ENCODE measurements at regions not wholly inside any gene's neighbourhood (a gene's known extent, or its start where the extent isn't known, plus 50 kb on each side); places are given as distances from the start of the nearest gene placed in this dataset.

DNA sequence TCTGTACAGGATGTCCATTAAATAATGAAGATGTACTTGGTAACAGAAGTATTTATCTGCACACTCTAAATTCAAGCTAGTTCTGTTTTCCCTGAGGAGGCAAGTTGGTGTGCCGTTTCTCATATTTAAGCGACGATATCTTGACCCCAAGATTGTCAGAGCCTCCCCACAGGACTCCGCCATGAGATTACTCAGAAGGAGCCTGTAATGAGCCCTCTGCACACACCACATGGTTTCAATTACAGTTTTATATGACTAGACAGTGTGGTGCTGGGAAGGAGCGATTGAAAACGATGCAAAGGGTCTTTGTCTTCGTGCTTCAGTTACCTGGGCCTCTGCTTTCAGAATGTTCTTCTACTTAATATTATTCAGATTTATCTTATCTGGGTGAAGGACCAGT lies 840.4 kb upstream of the WWC1 start:
- no peak for DNase-seq
- Mint-ChIP-seq H3K27ac (no peak overlapping the region), H3K4me1 (no peaks in the 10 kb centered on the region), H3K9me3 (peaks cover 0 to 5% (median 3%) of the 10 kb centered on the region in 8 donors), H3K36me3 (no peaks in the 10 kb centered on the region), H3K27me3 (no peaks in the 10 kb centered on the region), H3K4me3 (no peak overlapping the region)
- Histone ChIP-seq H3K9me3 (ENCODE audit: control insufficient read depth in 1 of 2, low read length in 2 of 2) (no peaks in the 10 kb centered on the region), H3K27ac (ENCODE audit: low read depth, low read length) (no peak overlapping the region), H3K4me1 (ENCODE audit: insufficient read depth, low read length) (no peaks in the 10 kb centered on the region), H3K27me3 (ENCODE audit: insufficient read depth, low read length) (no peaks in the 10 kb centered on the region), H3K4me3 (ENCODE audit: low read length in 2 of 2) (no peak overlapping the region), H3K36me3 (ENCODE audit: insufficient read depth, low read length) (no peaks in the 10 kb centered on the region)
- intact Hi-C loops (cut with micrococcal nuclease), result no loop called here
- POLR2A ChIA-PET (ENCODE audit: partially characterized antibody), result no interaction called here
- CTCF ChIA-PET (ENCODE audit: partially characterized antibody), result no interaction called here

DNA sequence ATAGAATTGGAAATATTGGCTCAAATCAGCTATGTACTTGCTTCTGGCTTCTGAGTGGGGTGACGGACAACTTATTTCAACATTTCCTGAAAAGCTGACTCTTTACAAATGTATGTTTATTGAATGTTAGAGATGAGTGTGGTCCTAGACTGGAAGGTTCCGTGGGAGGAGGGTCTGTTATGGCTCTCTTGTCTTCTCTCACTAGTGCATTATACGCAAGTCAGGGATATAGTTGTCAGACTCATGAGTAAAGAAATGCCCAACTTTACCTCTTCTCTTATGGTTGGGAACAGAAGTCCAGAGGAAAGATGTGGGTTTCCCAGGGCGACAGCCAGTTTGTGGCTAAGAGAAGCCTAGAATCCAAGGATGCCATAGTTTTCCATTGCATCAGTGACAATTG lies 839.3 kb upstream of the WWC1 start:
- no peak overlapping the region for H3K27ac ChIP-seq (ENCODE audit: low read depth, low read length)
- ChIA-PET CTCF (ENCODE audit: partially characterized antibody) (no interaction called here), POLR2A (ENCODE audit: partially characterized antibody) (no interaction called here)
- Mint-ChIP-seq H3K9me3 (peaks cover 0 to 6% (median 3%) of the 10 kb centered on the region in 8 donors), H3K27me3 (no peaks in the 10 kb centered on the region), H3K4me1 (no peaks in the 10 kb centered on the region), H3K27ac (no peak overlapping the region), H3K4me3 (no peak overlapping the region), H3K36me3 (no peaks in the 10 kb centered on the region)
- DNase-seq, result no peak
- H3K4me1 ChIP-seq (ENCODE audit: insufficient read depth, low read length), result no peaks in the 10 kb centered on the region
- no peaks in the 10 kb centered on the region for H3K9me3 ChIP-seq (ENCODE audit: control insufficient read depth in 1 of 2, low read length in 2 of 2)
- H3K4me3 ChIP-seq (ENCODE audit: low read length in 2 of 2), result no peak overlapping the region
- H3K36me3 ChIP-seq (ENCODE audit: insufficient read depth, low read length), result no peaks in the 10 kb centered on the region
- H3K27me3 ChIP-seq (ENCODE audit: insufficient read depth, low read length), result no peaks in the 10 kb centered on the region
- intact Hi-C loops (cut with micrococcal nuclease), result no loop called here

DNA sequence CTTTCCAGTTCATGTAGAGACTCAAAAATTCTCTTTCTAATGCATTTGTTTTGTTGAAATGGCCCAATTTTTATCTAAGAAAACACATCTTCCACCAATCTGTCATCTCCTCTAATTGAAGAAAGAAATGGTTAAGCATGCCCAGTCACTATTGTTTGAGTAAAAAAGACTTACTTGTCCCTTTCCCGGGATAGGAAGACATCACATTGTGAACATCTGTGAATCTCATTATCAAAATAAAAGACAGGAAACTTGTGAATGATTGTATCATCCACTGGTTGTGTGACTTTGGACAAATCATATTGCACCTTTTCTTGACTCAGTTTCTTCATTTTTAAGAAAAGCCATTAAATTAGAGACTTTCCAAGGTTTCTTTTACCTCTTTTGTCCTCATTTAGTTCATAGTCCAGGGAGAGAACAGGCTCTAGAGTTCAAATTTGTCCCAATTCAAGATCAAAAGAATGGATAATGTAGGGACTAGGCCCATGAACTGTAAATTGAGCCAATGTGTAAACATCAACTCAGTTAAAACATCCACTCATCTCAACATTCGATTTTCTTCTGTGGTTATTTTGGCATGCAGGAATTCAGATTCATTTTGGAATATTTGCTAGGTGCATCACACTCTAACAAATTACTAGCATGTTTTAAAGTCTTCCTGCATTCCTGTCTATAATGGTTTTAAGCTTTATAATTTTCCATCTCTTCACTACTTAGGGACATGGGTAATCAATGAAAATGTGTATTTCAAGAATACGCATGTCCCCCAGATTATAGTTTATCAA lies 838.0 kb upstream of the WWC1 start:
- no peaks in the 10 kb centered on the region for H3K36me3 Mint-ChIP-seq
- POLR2A ChIA-PET (ENCODE audit: partially characterized antibody), result no interaction called here

DNA sequence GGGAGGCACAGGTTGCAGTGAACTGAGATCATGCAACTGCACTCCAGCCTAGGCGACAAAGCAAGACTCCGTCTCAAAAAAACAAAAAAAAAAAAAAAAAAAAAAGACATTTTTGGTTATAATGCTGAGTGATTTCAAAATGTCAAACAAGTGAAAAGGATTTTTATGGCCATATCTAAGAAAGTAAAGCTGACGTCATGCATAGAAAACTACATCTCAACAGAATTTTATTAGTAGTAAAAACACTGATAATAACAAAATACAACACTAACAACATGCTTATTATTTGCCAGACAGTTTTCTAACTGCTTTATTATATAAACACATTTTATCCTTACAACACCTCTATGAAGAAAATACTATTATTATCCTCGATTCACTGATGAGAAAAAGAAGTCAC lies 833.0 kb upstream of the WWC1 start:
- no peak overlapping the region for H3K4me3 Mint-ChIP-seq
- ChIA-PET CTCF (ENCODE audit: partially characterized antibody) (no interaction called here), POLR2A (ENCODE audit: partially characterized antibody) (no interaction called here)
- H3K36me3 Mint-ChIP-seq, result no peaks in the 10 kb centered on the region
- H3K4me1 Mint-ChIP-seq, result no peaks in the 10 kb centered on the region
- Histone ChIP-seq H3K4me1 (ENCODE audit: insufficient read depth, low read length) (no peaks in the 10 kb centered on the region), H3K36me3 (ENCODE audit: insufficient read depth, low read length) (no peaks in the 10 kb centered on the region), H3K27me3 (ENCODE audit: insufficient read depth, low read length) (no peaks in the 10 kb centered on the region), H3K27ac (ENCODE audit: low read depth, low read length) (no peak overlapping the region), H3K4me3 (ENCODE audit: low read length in 2 of 2) (no peak overlapping the region), H3K9me3 (ENCODE audit: control insufficient read depth in 1 of 2, low read length in 2 of 2) (no peaks in the 10 kb centered on the region)
- no peak overlapping the region for H3K27ac Mint-ChIP-seq
- H3K27me3 Mint-ChIP-seq, result no peaks in the 10 kb centered on the region
- no peak for DNase-seq
- intact Hi-C loops (cut with micrococcal nuclease), result no loop called here
- peaks cover 0 to 13% (median 4%) of the 10 kb centered on the region in 8 donors for H3K9me3 Mint-ChIP-seq

More for the DNA sequence above, 838.0 kb upstream of the WWC1 start:
- H3K4me3 Mint-ChIP-seq, result no peak overlapping the region
- no peaks in the 10 kb centered on the region for H3K27me3 ChIP-seq (ENCODE audit: insufficient read depth, low read length)
- H3K27ac ChIP-seq (ENCODE audit: low read depth, low read length), result no peak overlapping the region
- no peak for DNase-seq
- no peaks in the 10 kb centered on the region for H3K4me1 ChIP-seq (ENCODE audit: insufficient read depth, low read length)
- CTCF ChIA-PET (ENCODE audit: partially characterized antibody), result no interaction called here
- H3K4me3 ChIP-seq (ENCODE audit: low read length in 2 of 2), result no peak overlapping the region
- H3K27ac Mint-ChIP-seq, result no peak overlapping the region
- intact Hi-C loops (cut with micrococcal nuclease), result no loop called here
- H3K9me3 Mint-ChIP-seq, result peaks cover 0 to 10% (median 3%) of the 10 kb centered on the region in 8 donors
- H3K36me3 ChIP-seq (ENCODE audit: insufficient read depth, low read length), result no peaks in the 10 kb centered on the region
- no peaks in the 10 kb centered on the region for H3K4me1 Mint-ChIP-seq
- H3K27me3 Mint-ChIP-seq, result no peaks in the 10 kb centered on the region
- no peaks in the 10 kb centered on the region for H3K9me3 ChIP-seq (ENCODE audit: control insufficient read depth in 1 of 2, low read length in 2 of 2)

DNA sequence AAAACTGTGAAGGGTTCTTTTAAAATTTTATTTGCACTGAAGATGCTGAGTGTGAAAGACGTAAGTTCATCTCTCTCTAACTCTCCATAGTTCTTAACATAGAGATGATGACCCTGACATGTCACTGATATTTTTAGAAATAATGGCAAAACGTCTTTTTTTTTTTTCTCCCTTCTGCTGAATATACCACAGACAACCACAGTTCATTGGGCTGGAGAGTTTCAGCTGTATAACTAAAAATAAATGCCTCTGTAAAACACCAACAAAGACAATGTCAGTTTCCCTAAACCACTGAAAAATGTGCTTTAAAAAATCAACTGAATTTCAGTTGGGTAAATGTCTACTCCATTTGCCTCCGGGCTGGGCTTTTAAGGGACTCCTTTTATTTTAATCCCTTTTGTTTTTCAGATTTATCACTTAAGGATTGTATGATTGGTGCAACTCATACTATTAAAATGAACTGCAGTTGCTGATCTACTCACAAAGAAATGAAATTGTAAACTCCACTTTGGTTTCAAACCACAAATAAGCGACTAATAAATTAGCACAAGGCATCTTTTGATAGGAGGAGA lies 830.9 kb upstream of the WWC1 start:
- no peaks in the 10 kb centered on the region for H3K4me1 Mint-ChIP-seq
- no peaks in the 10 kb centered on the region for H3K36me3 Mint-ChIP-seq
- no peaks in the 10 kb centered on the region for H3K27me3 Mint-ChIP-seq
- H3K27ac Mint-ChIP-seq, result no peak overlapping the region
- Histone ChIP-seq H3K36me3 (ENCODE audit: insufficient read depth, low read length) (no peaks in the 10 kb centered on the region), H3K9me3 (ENCODE audit: control insufficient read depth in 1 of 2, low read length in 2 of 2) (no peaks in the 10 kb centered on the region), H3K27me3 (ENCODE audit: insufficient read depth, low read length) (no peaks in the 10 kb centered on the region), H3K4me3 (ENCODE audit: low read length in 2 of 2) (no peak overlapping the region), H3K4me1 (ENCODE audit: insufficient read depth, low read length) (no peaks in the 10 kb centered on the region), H3K27ac (ENCODE audit: low read depth, low read length) (no peak overlapping the region)
- DNase-seq, result no peak
- peaks cover 0 to 12% (median 3%) of the 10 kb centered on the region in 8 donors for H3K9me3 Mint-ChIP-seq
- intact Hi-C loops (cut with micrococcal nuclease), result no loop called here
- ChIA-PET CTCF (ENCODE audit: partially characterized antibody) (no interaction called here), POLR2A (ENCODE audit: partially characterized antibody) (no interaction called here)
- H3K4me3 Mint-ChIP-seq, result no peak overlapping the region

DNA sequence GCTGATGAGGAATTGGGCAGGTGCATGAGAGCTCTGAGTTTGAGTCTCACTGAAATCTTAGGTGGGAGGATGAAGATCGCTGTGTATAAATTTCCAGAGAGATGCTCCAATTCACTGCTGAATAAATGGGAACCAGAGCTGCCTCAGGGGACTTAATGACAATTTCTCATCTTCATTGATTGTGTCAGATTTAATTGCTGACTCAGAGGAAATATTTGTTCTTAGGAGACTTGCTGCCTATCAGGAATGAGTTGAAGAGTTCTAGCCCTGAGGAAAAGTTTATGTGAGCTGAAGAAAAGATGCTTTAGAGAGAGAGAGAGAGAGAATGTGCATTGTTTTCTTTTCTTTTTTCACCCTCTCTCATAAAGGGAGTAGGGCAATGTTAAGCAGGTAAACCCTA lies 827.5 kb upstream of the WWC1 start:
- intact Hi-C loops (cut with micrococcal nuclease), result no loop called here
- Mint-ChIP-seq H3K27me3 (no peaks in the 10 kb centered on the region), H3K4me1 (no peaks in the 10 kb centered on the region), H3K9me3 (peaks cover 0 to 9% (median 6%) of the 10 kb centered on the region in 8 donors), H3K27ac (no peak overlapping the region), H3K4me3 (no peak overlapping the region), H3K36me3 (no peaks in the 10 kb centered on the region)
- H3K27me3 ChIP-seq (ENCODE audit: insufficient read depth, low read length), result no peaks in the 10 kb centered on the region
- no peaks in the 10 kb centered on the region for H3K4me1 ChIP-seq (ENCODE audit: insufficient read depth, low read length)
- POLR2A ChIA-PET (ENCODE audit: partially characterized antibody), result no interaction called here
- no peak for DNase-seq
- no peak overlapping the region for H3K4me3 ChIP-seq (ENCODE audit: low read length in 2 of 2)
- no peaks in the 10 kb centered on the region for H3K36me3 ChIP-seq (ENCODE audit: insufficient read depth, low read length)
- H3K9me3 ChIP-seq (ENCODE audit: control insufficient read depth in 1 of 2, low read length in 2 of 2), result no peaks in the 10 kb centered on the region
- CTCF ChIA-PET (ENCODE audit: partially characterized antibody), result no interaction called here
- H3K27ac ChIP-seq (ENCODE audit: low read depth, low read length), result no peak overlapping the region

DNA sequence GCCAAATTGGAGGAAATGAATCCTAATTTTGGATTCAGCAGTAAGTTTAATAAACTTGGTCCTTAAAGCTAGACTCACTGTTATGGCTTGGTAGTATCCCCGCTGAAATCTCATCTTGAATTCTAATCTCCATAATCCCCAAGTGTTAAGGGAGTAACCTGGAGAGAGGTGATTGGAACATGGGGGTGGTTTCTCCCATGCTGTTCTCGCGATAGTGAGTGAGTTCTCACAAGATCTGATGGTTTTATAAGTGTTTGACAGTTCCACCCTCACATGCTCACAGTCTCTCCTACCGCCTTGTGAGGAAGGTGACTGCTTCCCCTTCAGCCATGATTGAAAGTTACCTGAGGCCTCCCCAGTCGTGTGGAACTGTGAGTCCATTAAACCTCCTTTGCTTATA lies 824.5 kb upstream of the WWC1 start:
- Mint-ChIP-seq H3K27me3 (no peaks in the 10 kb centered on the region), H3K36me3 (no peaks in the 10 kb centered on the region), H3K27ac (no peak overlapping the region), H3K4me3 (no peak overlapping the region), H3K4me1 (no peaks in the 10 kb centered on the region), H3K9me3 (peaks cover 0 to 16% (median 3%) of the 10 kb centered on the region in 8 donors)
- no peak for DNase-seq
- H3K4me1 ChIP-seq (ENCODE audit: insufficient read depth, low read length), result no peaks in the 10 kb centered on the region
- ChIA-PET CTCF (ENCODE audit: partially characterized antibody) (no interaction called here), POLR2A (ENCODE audit: partially characterized antibody) (no interaction called here)
- H3K36me3 ChIP-seq (ENCODE audit: insufficient read depth, low read length), result no peaks in the 10 kb centered on the region
- intact Hi-C loops (cut with micrococcal nuclease), result no loop called here
- H3K9me3 ChIP-seq (ENCODE audit: control insufficient read depth in 1 of 2, low read length in 2 of 2), result no peaks in the 10 kb centered on the region
- no peak overlapping the region for H3K27ac ChIP-seq (ENCODE audit: low read depth, low read length)
- H3K27me3 ChIP-seq (ENCODE audit: insufficient read depth, low read length), result no peaks in the 10 kb centered on the region
- no peak overlapping the region for H3K4me3 ChIP-seq (ENCODE audit: low read length in 2 of 2)

Data from CD4-positive, alpha-beta memory T cell (primary cell).